ENCODE measurements at regions not wholly inside any gene's neighbourhood (a gene's known extent, or its start where the extent isn't known, plus 50 kb on each side); places are given as distances from the start of the nearest gene placed in this dataset.

- TF ChIP-seq POLR2A (IDR thresholded peaks at IDR 0.05), result no peak
- TF ChIP-seq, protein P1, sequence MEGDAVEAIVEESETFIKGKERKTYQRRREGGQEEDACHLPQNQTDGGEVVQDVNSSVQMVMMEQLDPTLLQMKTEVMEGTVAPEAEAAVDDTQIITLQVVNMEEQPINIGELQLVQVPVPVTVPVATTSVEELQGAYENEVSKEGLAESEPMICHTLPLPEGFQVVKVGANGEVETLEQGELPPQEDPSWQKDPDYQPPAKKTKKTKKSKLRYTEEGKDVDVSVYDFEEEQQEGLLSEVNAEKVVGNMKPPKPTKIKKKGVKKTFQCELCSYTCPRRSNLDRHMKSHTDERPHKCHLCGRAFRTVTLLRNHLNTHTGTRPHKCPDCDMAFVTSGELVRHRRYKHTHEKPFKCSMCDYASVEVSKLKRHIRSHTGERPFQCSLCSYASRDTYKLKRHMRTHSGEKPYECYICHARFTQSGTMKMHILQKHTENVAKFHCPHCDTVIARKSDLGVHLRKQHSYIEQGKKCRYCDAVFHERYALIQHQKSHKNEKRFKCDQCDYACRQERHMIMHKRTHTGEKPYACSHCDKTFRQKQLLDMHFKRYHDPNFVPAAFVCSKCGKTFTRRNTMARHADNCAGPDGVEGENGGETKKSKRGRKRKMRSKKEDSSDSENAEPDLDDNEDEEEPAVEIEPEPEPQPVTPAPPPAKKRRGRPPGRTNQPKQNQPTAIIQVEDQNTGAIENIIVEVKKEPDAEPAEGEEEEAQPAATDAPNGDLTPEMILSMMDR (IDR thresholded peaks at IDR 0.05), result no peak
- TF ChIP-seq POLR2AphosphoS5 (IDR thresholded peaks at IDR 0.05; ENCODE audit: insufficient read depth in 1 of 2, low read depth in 1 of 2), result no peak
Measured at GRCh38 chr5:115388240-115388639, 91.8 kb upstream of the CCDC112 start.

Measured in vagina (tissue), 2 donors.